ENCODE measurements at regions not wholly inside any gene's neighbourhood (a gene's known extent, or its start where the extent isn't known, plus 50 kb on each side); places are given as distances from the start of the nearest gene placed in this dataset.
"Not testable (repeated sequence)": the region's sequence is repeated elsewhere in the genome, so short reads cannot be mapped to it uniquely, and the experiment has no call there.

DNA sequence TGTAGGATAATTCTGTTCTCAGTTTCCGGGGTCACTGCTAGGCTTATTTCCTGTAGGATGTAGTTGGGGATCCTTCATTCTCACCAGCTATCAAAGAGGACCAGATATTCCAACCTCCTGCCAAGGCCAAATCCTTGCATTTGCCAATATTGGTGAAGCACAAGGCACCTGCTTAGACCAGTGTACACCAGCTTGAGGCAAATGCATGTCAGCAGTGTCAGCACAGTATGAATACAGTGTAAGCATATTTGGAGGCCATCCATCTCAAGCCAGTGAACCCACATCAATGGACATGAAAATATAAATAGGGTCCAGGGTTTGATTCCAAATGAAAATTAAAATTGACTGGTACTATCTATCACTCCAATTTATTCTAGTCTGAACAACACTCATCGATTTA is 88.0 kb upstream of the MAPRE2 start:
- no peak overlapping the region for H3K4me3 Mint-ChIP-seq
- no peak overlapping the region for H3K27ac Mint-ChIP-seq
- TF ChIP-seq, protein P1, sequence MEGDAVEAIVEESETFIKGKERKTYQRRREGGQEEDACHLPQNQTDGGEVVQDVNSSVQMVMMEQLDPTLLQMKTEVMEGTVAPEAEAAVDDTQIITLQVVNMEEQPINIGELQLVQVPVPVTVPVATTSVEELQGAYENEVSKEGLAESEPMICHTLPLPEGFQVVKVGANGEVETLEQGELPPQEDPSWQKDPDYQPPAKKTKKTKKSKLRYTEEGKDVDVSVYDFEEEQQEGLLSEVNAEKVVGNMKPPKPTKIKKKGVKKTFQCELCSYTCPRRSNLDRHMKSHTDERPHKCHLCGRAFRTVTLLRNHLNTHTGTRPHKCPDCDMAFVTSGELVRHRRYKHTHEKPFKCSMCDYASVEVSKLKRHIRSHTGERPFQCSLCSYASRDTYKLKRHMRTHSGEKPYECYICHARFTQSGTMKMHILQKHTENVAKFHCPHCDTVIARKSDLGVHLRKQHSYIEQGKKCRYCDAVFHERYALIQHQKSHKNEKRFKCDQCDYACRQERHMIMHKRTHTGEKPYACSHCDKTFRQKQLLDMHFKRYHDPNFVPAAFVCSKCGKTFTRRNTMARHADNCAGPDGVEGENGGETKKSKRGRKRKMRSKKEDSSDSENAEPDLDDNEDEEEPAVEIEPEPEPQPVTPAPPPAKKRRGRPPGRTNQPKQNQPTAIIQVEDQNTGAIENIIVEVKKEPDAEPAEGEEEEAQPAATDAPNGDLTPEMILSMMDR (conservative IDR thresholded peaks at IDR 0.05) = no peak
- no peak for DNase-seq (ENCODE audit: extremely low spot score, unreplicated experiment)
- peaks cover 4% of the 10 kb centered on the region for H3K9me3 Mint-ChIP-seq
- peaks cover 3% of the 10 kb centered on the region for H3K4me1 Mint-ChIP-seq (ENCODE audit: unreplicated experiment)
- H3K36me3 Mint-ChIP-seq = no peaks in the 10 kb centered on the region
- H3K27me3 Mint-ChIP-seq = no peaks in the 10 kb centered on the region

DNA sequence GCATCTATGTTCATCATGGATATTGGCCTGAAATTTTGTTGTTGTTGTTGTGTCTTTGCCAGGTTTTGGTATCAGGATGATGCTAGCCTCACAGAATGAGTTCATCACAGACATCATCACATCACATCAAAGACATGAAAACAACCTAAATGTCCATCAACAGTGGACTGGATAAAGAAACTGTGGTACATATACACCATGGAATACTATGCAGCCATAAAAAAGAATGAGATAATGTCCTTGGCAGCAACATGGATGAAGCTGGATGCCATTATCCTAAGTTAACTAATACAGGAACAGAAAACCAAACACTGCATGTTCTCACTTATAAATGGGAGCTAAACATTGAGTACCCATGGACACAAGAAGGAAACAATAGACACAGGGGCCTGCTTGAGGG is 85.7 kb upstream of the MAPRE2 start:
- DNase-seq (ENCODE audit: extremely low spot score, unreplicated experiment); H3K27me3 Mint-ChIP-seq; H3K9me3 Mint-ChIP-seq; H3K4me3 Mint-ChIP-seq; H3K36me3 Mint-ChIP-seq; H3K4me1 Mint-ChIP-seq (ENCODE audit: unreplicated experiment); H3K27ac Mint-ChIP-seq: not testable (repeated sequence)

DNA sequence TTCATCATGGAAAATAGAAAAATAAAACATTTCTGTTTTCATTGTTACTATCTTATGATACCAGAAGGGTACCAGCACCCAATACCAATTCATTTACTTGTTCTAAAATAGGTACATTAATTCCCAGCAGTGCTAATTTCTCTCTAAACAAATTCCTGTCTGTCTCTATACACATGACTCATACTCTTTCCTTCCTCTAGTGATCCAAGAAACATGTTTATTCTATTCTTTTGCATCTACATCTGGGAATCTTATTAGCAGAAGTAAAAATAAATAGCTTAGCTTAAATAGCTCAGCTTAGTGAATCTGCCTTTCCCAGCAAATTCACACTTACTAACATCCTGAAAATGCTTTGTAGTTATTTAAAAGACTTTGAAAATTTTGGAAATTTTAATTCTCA is 84.5 kb upstream of the MAPRE2 start:
- no peaks in the 10 kb centered on the region for H3K27me3 Mint-ChIP-seq
- peaks cover 3% of the 10 kb centered on the region for H3K4me1 Mint-ChIP-seq (ENCODE audit: unreplicated experiment)
- TF ChIP-seq, protein P1 (conservative IDR thresholded peaks at IDR 0.05) = no peak
- no peaks in the 10 kb centered on the region for H3K36me3 Mint-ChIP-seq
- peaks cover 4% of the 10 kb centered on the region for H3K9me3 Mint-ChIP-seq
- no peak for DNase-seq (ENCODE audit: extremely low spot score, unreplicated experiment)
- no peak overlapping the region for H3K27ac Mint-ChIP-seq
- no peak overlapping the region for H3K4me3 Mint-ChIP-seq

DNA sequence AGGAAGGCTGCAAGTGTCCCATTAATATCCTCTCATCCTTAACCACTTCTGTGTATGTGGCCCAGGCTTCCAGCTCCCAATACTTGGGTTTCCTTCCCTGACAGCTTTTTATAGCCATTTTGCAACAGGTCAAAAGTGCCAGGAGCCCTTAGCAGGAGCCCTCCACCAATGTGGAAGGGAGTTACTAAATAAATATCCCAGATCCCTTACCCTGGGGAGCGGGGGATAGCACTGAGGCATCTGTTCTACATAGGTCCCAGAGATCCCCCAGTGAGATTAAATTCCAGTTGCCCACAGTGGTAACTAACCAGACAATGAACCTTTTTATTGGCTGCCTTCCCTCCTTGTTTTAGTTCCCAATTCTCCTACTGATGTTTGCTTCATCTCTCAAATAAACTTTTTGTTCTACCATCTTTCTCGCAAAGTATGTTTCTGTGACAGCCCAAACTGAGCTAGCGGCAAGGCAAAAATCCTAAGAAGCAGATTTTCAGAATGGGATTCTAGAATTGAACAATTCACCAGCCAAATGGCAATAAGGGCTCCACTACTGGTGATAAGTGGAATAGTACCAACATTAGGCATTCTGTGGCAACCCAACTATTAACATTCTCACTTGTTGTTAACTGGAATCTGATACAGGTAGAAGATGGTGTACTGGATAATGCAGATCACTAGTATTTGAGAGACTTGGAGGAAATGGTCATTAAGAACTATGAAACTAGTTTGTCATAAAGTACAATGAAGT is 83.9 kb upstream of the MAPRE2 start:
- DNase-seq (ENCODE audit: extremely low spot score, unreplicated experiment) = no peak
- Mint-ChIP-seq H3K4me3 (no peak overlapping the region), H3K9me3 (peaks cover 4% of the 10 kb centered on the region), H3K4me1 (ENCODE audit: unreplicated experiment) (peaks cover 3% of the 10 kb centered on the region), H3K36me3 (no peaks in the 10 kb centered on the region), H3K27ac (no peak overlapping the region), H3K27me3 (no peaks in the 10 kb centered on the region)
- TF ChIP-seq, protein P1 (conservative IDR thresholded peaks at IDR 0.05) = no peak

DNA sequence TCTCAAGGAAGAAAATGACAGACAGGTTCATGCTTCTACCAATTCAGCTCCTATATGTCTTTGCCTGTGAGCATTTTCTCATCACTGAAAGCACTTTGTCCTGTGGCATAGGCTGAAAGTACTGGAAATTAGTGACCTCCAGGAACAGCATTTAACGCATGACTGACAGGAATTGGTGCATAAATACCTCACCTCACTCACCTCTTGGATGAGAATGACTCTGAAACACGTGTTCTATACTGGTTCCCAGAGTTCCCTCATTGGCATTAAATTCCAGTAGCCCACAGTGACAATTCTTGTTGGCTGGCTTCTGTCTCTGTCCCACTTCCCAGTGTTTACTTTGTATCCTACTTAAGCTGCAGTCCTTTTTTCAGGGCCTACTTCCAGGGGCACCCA is 83.4 kb upstream of the MAPRE2 start:
- Mint-ChIP-seq H3K27me3 (no peaks in the 10 kb centered on the region), H3K4me3 (no peak overlapping the region), H3K9me3 (peaks cover 4% of the 10 kb centered on the region), H3K4me1 (ENCODE audit: unreplicated experiment) (peaks cover 3% of the 10 kb centered on the region), H3K27ac (no peak overlapping the region), H3K36me3 (no peaks in the 10 kb centered on the region)
- DNase-seq (ENCODE audit: extremely low spot score, unreplicated experiment) = no peak
- TF ChIP-seq, protein P1 (conservative IDR thresholded peaks at IDR 0.05) = no peak

DNA sequence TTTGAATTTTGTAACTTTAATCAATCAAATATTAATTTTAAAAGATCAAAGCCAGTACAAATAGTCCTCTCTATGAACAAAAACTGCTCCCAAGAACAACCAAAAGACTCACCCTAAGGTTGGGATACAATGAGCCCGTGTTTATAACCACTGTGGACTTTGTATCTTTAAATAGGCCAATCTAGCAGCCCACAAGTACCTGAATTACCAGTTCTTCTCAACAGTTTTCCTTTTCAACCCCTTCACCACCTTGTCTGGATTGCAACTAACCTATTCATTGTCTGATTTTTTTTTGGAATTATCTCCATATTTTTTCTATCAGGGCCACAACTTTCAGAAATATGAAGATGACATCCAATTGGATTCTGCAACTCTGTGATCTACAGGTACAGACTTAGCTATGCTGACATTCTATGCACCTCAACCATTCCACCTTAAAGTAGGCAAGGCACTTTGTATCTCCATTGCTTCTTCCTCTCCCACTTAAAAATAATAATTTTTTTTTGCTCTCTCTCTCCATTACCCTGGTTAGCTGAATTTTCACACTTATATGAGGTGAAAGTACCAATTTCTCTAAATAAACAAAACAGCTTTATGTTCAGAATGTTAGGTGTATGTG is 81.9 kb upstream of the MAPRE2 start:
- H3K36me3 Mint-ChIP-seq = no peaks in the 10 kb centered on the region
- TF ChIP-seq, protein P1 (conservative IDR thresholded peaks at IDR 0.05) = no peak
- H3K27ac Mint-ChIP-seq = no peak overlapping the region
- H3K4me3 Mint-ChIP-seq = no peak overlapping the region
- H3K27me3 Mint-ChIP-seq = no peaks in the 10 kb centered on the region
- no peak for DNase-seq (ENCODE audit: extremely low spot score, unreplicated experiment)
- H3K4me1 Mint-ChIP-seq (ENCODE audit: unreplicated experiment) = peaks cover 3% of the 10 kb centered on the region
- peaks cover 4% of the 10 kb centered on the region for H3K9me3 Mint-ChIP-seq

Measured in type B pancreatic cell (in vitro differentiated cells).